ENCODE measurements at regions not wholly inside any gene's neighbourhood (a gene's known extent, or its start where the extent isn't known, plus 50 kb on each side); places are given as distances from the start of the nearest gene placed in this dataset.

- no peak overlapping the region for H3K4me3 ChIP-seq (ENCODE audit: low read depth, low read length)
- no peak for DNase-seq (ENCODE audit: low read depth)
- TF ChIP-seq MYC (IDR thresholded peaks at IDR 0.05; ENCODE audit: low read depth, low read length) (no peak), MAX (IDR thresholded peaks at IDR 0.05; ENCODE audit: low read depth, low read length) (no peak), POLR2A (IDR thresholded peaks at IDR 0.05; ENCODE audit: extremely low read depth, insufficient read length) (no peak)
- TF ChIP-seq, protein P1, sequence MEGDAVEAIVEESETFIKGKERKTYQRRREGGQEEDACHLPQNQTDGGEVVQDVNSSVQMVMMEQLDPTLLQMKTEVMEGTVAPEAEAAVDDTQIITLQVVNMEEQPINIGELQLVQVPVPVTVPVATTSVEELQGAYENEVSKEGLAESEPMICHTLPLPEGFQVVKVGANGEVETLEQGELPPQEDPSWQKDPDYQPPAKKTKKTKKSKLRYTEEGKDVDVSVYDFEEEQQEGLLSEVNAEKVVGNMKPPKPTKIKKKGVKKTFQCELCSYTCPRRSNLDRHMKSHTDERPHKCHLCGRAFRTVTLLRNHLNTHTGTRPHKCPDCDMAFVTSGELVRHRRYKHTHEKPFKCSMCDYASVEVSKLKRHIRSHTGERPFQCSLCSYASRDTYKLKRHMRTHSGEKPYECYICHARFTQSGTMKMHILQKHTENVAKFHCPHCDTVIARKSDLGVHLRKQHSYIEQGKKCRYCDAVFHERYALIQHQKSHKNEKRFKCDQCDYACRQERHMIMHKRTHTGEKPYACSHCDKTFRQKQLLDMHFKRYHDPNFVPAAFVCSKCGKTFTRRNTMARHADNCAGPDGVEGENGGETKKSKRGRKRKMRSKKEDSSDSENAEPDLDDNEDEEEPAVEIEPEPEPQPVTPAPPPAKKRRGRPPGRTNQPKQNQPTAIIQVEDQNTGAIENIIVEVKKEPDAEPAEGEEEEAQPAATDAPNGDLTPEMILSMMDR (IDR thresholded peaks at IDR 0.05; ENCODE audit: low read depth, low read length), result no peak
Observed at GRCh38 chr12:17110316-17110715, 504.4 kb upstream of the LMO3 start.

GRCh38 chr12:17108877-17109541 lies 503.0 kb upstream of the LMO3 start:
- TF ChIP-seq MYC (IDR thresholded peaks at IDR 0.05; ENCODE audit: low read depth, low read length), result no peak
- no peak overlapping the region for H3K4me3 ChIP-seq (ENCODE audit: low read depth, low read length)
- DNase-seq (ENCODE audit: low read depth), result no peak

GRCh38 chr12:17104801-17105200 lies 498.8 kb upstream of the LMO3 start:
- H3K4me3 ChIP-seq (ENCODE audit: low read depth, low read length), result no peak overlapping the region
- TF ChIP-seq MAX (IDR thresholded peaks at IDR 0.05; ENCODE audit: low read depth, low read length) (no peak), MYC (IDR thresholded peaks at IDR 0.05; ENCODE audit: low read depth, low read length) (no peak), POLR2A (IDR thresholded peaks at IDR 0.05; ENCODE audit: extremely low read depth, insufficient read length) (no peak)
- TF ChIP-seq, protein P1 (IDR thresholded peaks at IDR 0.05; ENCODE audit: low read depth, low read length), result no peak
- no peak for DNase-seq (ENCODE audit: low read depth)

- DNase-seq (ENCODE audit: low read depth), result no peak
- TF ChIP-seq, protein P1 (IDR thresholded peaks at IDR 0.05; ENCODE audit: low read depth, low read length), result no peak
- no peak for TF ChIP-seq MAX (IDR thresholded peaks at IDR 0.05; ENCODE audit: low read depth, low read length)
- no peak overlapping the region for H3K4me3 ChIP-seq (ENCODE audit: low read depth, low read length)
Observed at GRCh38 chr12:17097674-17098073, 491.7 kb upstream of the LMO3 start.

GRCh38 chr12:17084831-17085230 lies 478.9 kb upstream of the LMO3 start:
- H3K4me3 ChIP-seq (ENCODE audit: low read depth, low read length), result no peak overlapping the region
- DNase-seq (ENCODE audit: low read depth), result no peak
- TF ChIP-seq MAX (IDR thresholded peaks at IDR 0.05; ENCODE audit: low read depth, low read length) (no peak), MYC (IDR thresholded peaks at IDR 0.05; ENCODE audit: low read depth, low read length) (no peak), POLR2A (IDR thresholded peaks at IDR 0.05; ENCODE audit: extremely low read depth, insufficient read length) (no peak)
- TF ChIP-seq, protein P1 (IDR thresholded peaks at IDR 0.05; ENCODE audit: low read depth, low read length), result no peak

- no peak overlapping the region for H3K4me3 ChIP-seq (ENCODE audit: low read depth, low read length)
- no peak for DNase-seq (ENCODE audit: low read depth)
- no peak for TF ChIP-seq MYC (IDR thresholded peaks at IDR 0.05; ENCODE audit: low read depth, low read length)
- TF ChIP-seq, protein P1 (IDR thresholded peaks at IDR 0.05; ENCODE audit: low read depth, low read length), result peak; percentile 1
Observed at GRCh38 chr12:17079251-17079909, 473.4 kb upstream of the LMO3 start.

All from NB4 (cell line).